HEK293 (cell line): ENCODE measurements at regions not wholly inside any gene's neighbourhood (a gene's known extent, or its start where the extent isn't known, plus 50 kb on each side); places are given as distances from the start of the nearest gene placed in this dataset.

ENCODE experiments used
- CTCF ChIA-PET: fragments of 350-600 bp; formaldehyde crosslinking; extraction: SDS; loops from one replicate; lab custom pipeline; 2021; ENCODE audit warnings: antibody characterized with exemption; lab: Yijun Ruan, JAX
- POLR2A ChIA-PET: fragments of 300-600 bp; formaldehyde crosslinking; extraction: SDS; loops from one replicate; lab custom pipeline; 2020; ENCODE audit warnings: antibody characterized with exemption, inconsistent platforms; lab: Yijun Ruan, JAX
- H3K27ac ChIP-seq: fragments of 200-500 bp; sonication (Bioruptor generic); 2 replicates; pipeline ENCODE4 v1.5.1; 2014; ENCODE audit warnings: low read depth, low read length, control low read depth, inconsistent platforms; ENCODE audit errors: extremely low read depth
- H3K36me3 ChIP-seq, 2 experiments: fragments of 200-500 bp in 1 of 2; sonication (Bioruptor generic) in 1 of 2; 1 replicate in 1 of 2; 2 replicates in 1 of 2; pipeline ENCODE4 v1.5.1; 2014 to 2017; ENCODE audit warnings: inconsistent platforms in 2 of 2, low read length in 2 of 2; ENCODE audit not compliant: control insufficient read depth in 2 of 2, insufficient read depth in 1 of 2
- H3K4me1 ChIP-seq: fragments of 200-500 bp; sonication (Bioruptor generic); 2 replicates; pipeline ENCODE4 v1.5.1; 2014; ENCODE audit warnings: mild to moderate bottlenecking, low read length, inconsistent platforms; ENCODE audit not compliant: control insufficient read depth, insufficient read depth
- H3K4me3 ChIP-seq: 2 replicates; pipeline ENCODE4 v1.5.1; 2011; ENCODE audit warnings: low read depth, mild to moderate bottlenecking, control low read depth, low read length, moderate library complexity
- H3K9me3 ChIP-seq: fragments of 200-500 bp; sonication (Bioruptor generic); 2 replicates; pipeline ENCODE4 v1.5.1; 2014; ENCODE audit warnings: low read depth, low read length, inconsistent platforms; ENCODE audit not compliant: control insufficient read depth, insufficient read depth
- BCL11B ChIP-seq: fragments of 450-650 bp; formaldehyde crosslinking; IDR thresholded peaks from 2 replicates; pipeline ENCODE4 v1.5.1; 2016; ENCODE audit warnings: low read depth, missing biosample characterization, missing genetic modification characterization
- KLF10 ChIP-seq: fragments of 450-650 bp; IDR thresholded peaks from 2 replicates; pipeline ENCODE4 v1.5.1; 2018; ENCODE audit warnings: missing biosample characterization, mild to moderate bottlenecking, missing genetic modification characterization
- PBX3 ChIP-seq: sonication (generic); formaldehyde crosslinking; IDR thresholded peaks from 2 replicates; pipeline ENCODE4 v1.8.1; 2022; ENCODE audit warnings: mild to moderate bottlenecking, moderate library complexity, missing genetic modification reagents
- SCRT2 ChIP-seq: fragments of 450-650 bp; formaldehyde crosslinking; IDR thresholded peaks from 2 replicates; pipeline ENCODE4 v1.5.1; 2016; ENCODE audit warnings: missing biosample characterization, missing genetic modification characterization
- SP7 ChIP-seq: fragments of 450-650 bp; formaldehyde crosslinking; IDR thresholded peaks from 2 replicates; pipeline ENCODE4 v1.5.1; 2016; ENCODE audit warnings: missing biosample characterization, missing genetic modification characterization
- ZBTB10 ChIP-seq: fragments of 450-650 bp; formaldehyde crosslinking; IDR thresholded peaks from 2 replicates; pipeline ENCODE4 v1.5.1; 2016; ENCODE audit warnings: missing biosample characterization, missing genetic modification characterization
- ZIC2 ChIP-seq: fragments of 450-650 bp; formaldehyde crosslinking; IDR thresholded peaks from 2 replicates; pipeline ENCODE4 v1.5.1; 2016; ENCODE audit warnings: missing biosample characterization, missing genetic modification characterization
- ZNF148 ChIP-seq: fragments of 450-650 bp; formaldehyde crosslinking; IDR thresholded peaks from 2 replicates; pipeline ENCODE4 v1.5.0; 2017; ENCODE audit warnings: missing biosample characterization, missing genetic modification characterization, borderline replicate concordance
- ZNF19 ChIP-seq: fragments of 450-650 bp; formaldehyde crosslinking; IDR thresholded peaks from 2 replicates; pipeline ENCODE4; 2016; ENCODE audit warnings: missing biosample characterization, missing genetic modification characterization, low read depth
- ZNF214 ChIP-seq: fragments of 450-650 bp; formaldehyde crosslinking; IDR thresholded peaks from 2 replicates; pipeline ENCODE4 v1.5.1; 2017; ENCODE audit warnings: missing biosample characterization, mild to moderate bottlenecking, missing genetic modification characterization, borderline replicate concordance
- ZNF248 ChIP-seq: fragments of 450-650 bp; formaldehyde crosslinking; IDR thresholded peaks from 2 replicates; pipeline ENCODE4 v1.5.1; 2017; ENCODE audit warnings: missing biosample characterization, missing genetic modification characterization
- ZNF274 ChIP-seq, 2 experiments: fragments of 200-500 bp in 1 of 2; fragments of 450-650 bp in 1 of 2; sonication (Bioruptor generic) in 1 of 2; formaldehyde crosslinking in 1 of 2; IDR thresholded peaks; 2 replicates each; pipeline versions ENCODE4 v1.5.1 to v1.6.1; 2014 to 2016; ENCODE audit warnings: borderline replicate concordance in 1 of 2, inconsistent platforms in 1 of 2, low read length in 1 of 2, missing biosample characterization in 1 of 2, missing genetic modification characterization in 1 of 2
- ZNF37A ChIP-seq: fragments of 450-650 bp; IDR thresholded peaks from 2 replicates; pipeline ENCODE4 v1.5.1; 2018; ENCODE audit warnings: missing biosample characterization, missing genetic modification characterization
- ZNF423 ChIP-seq: fragments of 450-650 bp; formaldehyde crosslinking; IDR thresholded peaks from 2 replicates; pipeline ENCODE4 v1.5.1; 2016; ENCODE audit warnings: missing biosample characterization, missing genetic modification characterization
- ZNF48 ChIP-seq: fragments of 450-650 bp; formaldehyde crosslinking; IDR thresholded peaks from 2 replicates; pipeline ENCODE4 v1.5.1; 2016; ENCODE audit warnings: missing biosample characterization, missing genetic modification characterization
- ZNF488 ChIP-seq: fragments of 450-650 bp; formaldehyde crosslinking; IDR thresholded peaks from 2 replicates; pipeline ENCODE4 v1.5.1; 2016; ENCODE audit warnings: missing biosample characterization, missing genetic modification characterization
- ZNF585B ChIP-seq: fragments of 450-650 bp; formaldehyde crosslinking; IDR thresholded peaks from 2 replicates; pipeline ENCODE4 v1.5.1; 2016; ENCODE audit warnings: missing biosample characterization, missing genetic modification characterization
- ZNF623 ChIP-seq: fragments of 450-650 bp; formaldehyde crosslinking; IDR thresholded peaks from 2 replicates; pipeline ENCODE4 v1.5.1; 2016; ENCODE audit warnings: missing biosample characterization, missing genetic modification characterization
- ZNF624 ChIP-seq: fragments of 450-650 bp; formaldehyde crosslinking; IDR thresholded peaks from 2 replicates; pipeline ENCODE4 v1.5.1; 2017; ENCODE audit warnings: missing biosample characterization, missing genetic modification characterization
- ZNF677 ChIP-seq: fragments of 450-650 bp; IDR thresholded peaks from 2 replicates; pipeline ENCODE4 v1.5.0; 2018; ENCODE audit warnings: missing biosample characterization, mild to moderate bottlenecking, missing genetic modification characterization, moderate library complexity
- ZSCAN4 ChIP-seq: fragments of 450-650 bp; formaldehyde crosslinking; IDR thresholded peaks from 2 replicates; pipeline ENCODE4 v1.5.1; 2017; ENCODE audit warnings: missing biosample characterization, missing genetic modification characterization

- Histone ChIP-seq H3K4me3 (no peak overlapping the region), H3K4me1 (no peaks in the 10 kb centered on the region), H3K27ac (no peak overlapping the region), H3K9me3 (no peaks in the 10 kb centered on the region), H3K36me3 (no peaks in the 10 kb centered on the region)
- CTCF ChIA-PET, result no interaction called here
- TF ChIP-seq BCL11B (tag by site-specific recombination) (no peak), ZIC2 (tag by site-specific recombination) (no peak), ZNF423 (no peak), ZBTB10 (no peak), ZNF214 (tag by site-specific recombination) (no peak), ZSCAN4 (tag by site-specific recombination) (no peak), ZNF274 (IDR thresholded peaks at IDR 0.05; ENCODE audit: low read length) (no peak), ZNF274 (tag by site-specific recombination; IDR thresholded peaks at IDR 0.05; ENCODE audit: borderline replicate concordance) (no peak)
- TF ChIP-seq, all 188 proteins: peak for 0
- POLR2A ChIA-PET, result no interaction called here
Observed at GRCh38 chr3:115284980-115285379, 137.9 kb upstream of the ZBTB20 start.

- Histone ChIP-seq H3K4me1 (no peaks in the 10 kb centered on the region), H3K4me3 (no peak overlapping the region), H3K9me3 (no peaks in the 10 kb centered on the region), H3K27ac (no peak overlapping the region), H3K36me3 (no peaks in the 10 kb centered on the region)
- ChIA-PET POLR2A (no interaction called here), CTCF (interaction anchor here (0.7 kb wide), 1 partner anchor 69 kb away, joined by 4 read pairs; no protein-coding TSS in a partner anchor)
- TF ChIP-seq BCL11B (tag by site-specific recombination), result no peak
- no peak for TF ChIP-seq ZNF48 (tag by site-specific recombination)
- TF ChIP-seq ZNF19 (tag by site-specific recombination), result no peak
- TF ChIP-seq KLF10 (tag by site-specific recombination), result no peak
- no peak for TF ChIP-seq ZNF677 (tag by site-specific recombination)
- TF ChIP-seq PBX3 (CRISPR knock-in tag), result no peak
- TF ChIP-seq ZNF248 (tag by site-specific recombination), result no peak
- no peak for TF ChIP-seq ZSCAN4 (tag by site-specific recombination)
- TF ChIP-seq ZNF623 (tag by site-specific recombination), result no peak
- no peak for TF ChIP-seq SP7 (tag by site-specific recombination)
- TF ChIP-seq ZNF148, result no peak
- TF ChIP-seq ZNF488 (tag by site-specific recombination), result no peak
- no peak for TF ChIP-seq SCRT2 (tag by site-specific recombination)
- no peak for TF ChIP-seq ZNF585B
- no peak for TF ChIP-seq ZNF37A
- no peak for TF ChIP-seq ZNF624 (tag by site-specific recombination)
Observed at GRCh38 chr3:115286529-115287197, 139.6 kb upstream of the ZBTB20 start.
